Bronchial epithelial cell (primary cell): ENCODE measurements at regions not wholly inside any gene's neighbourhood (a gene's known extent, or its start where the extent isn't known, plus 50 kb on each side); places are given as distances from the start of the nearest gene placed in this dataset.

Experiments
- DNase-seq: peaks from one replicate; pipeline ENCODE4 v3.0.0-alpha.2; 2010; ENCODE audit warnings: low read depth
- FAIRE-seq: peaks from 2 replicates; lab custom pipeline; 2011; peaks lifted over from hg19 to GRCh38; lab: Jason Lieb, UNC
- H3K27me3 ChIP-seq: 2 replicates; pipeline ENCODE4 v1.5.1; 2011; ENCODE audit warnings: low read length; ENCODE audit not compliant: control insufficient read depth, insufficient read depth
- H3K36me3 ChIP-seq: 2 replicates; pipeline ENCODE4 v1.5.1; 2011; ENCODE audit warnings: low read length; ENCODE audit not compliant: control insufficient read depth, insufficient read depth
- H3K4me3 ChIP-seq: 2 replicates; pipeline ENCODE4 v1.5.1; 2011; ENCODE audit warnings: mild to moderate bottlenecking, low read depth, low read length, control low read depth
- TF ChIP-seq, protein P1 (sequence below): IDR thresholded peaks from 2 replicates; pipeline ENCODE4 v1.5.1; 2011; ENCODE audit warnings: mild to moderate bottlenecking, moderate library complexity, low read length, control low read depth, inconsistent platforms; ENCODE audit not compliant: insufficient read depth, severe bottlenecking

DNA sequence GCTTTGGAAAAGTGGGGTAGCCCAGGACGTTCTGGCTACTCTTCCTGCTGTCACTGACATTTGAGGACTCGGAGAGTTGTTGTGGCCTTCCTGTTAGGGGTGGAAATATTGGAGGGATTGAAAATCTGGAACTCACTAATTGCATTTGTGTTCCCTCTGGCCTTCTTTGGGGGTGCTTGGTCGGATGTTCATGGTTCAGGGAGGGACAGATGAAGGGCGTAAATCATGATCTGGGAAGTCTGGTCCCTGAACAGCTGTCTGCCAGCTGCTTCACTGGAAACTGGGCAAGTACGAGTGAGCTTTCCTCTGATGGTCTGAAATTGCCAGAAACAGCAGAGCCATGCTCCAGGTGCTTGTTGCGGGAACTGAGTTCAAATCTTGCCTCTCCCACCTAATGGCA, 327.8 kb upstream of the C2CD4B start:
- Histone ChIP-seq H3K27me3 (no peaks in the 10 kb centered on the region), H3K36me3 (no peaks in the 10 kb centered on the region), H3K4me3 (no peak overlapping the region)
- no peak for DNase-seq
- no peak for FAIRE-seq
- TF ChIP-seq, protein P1, sequence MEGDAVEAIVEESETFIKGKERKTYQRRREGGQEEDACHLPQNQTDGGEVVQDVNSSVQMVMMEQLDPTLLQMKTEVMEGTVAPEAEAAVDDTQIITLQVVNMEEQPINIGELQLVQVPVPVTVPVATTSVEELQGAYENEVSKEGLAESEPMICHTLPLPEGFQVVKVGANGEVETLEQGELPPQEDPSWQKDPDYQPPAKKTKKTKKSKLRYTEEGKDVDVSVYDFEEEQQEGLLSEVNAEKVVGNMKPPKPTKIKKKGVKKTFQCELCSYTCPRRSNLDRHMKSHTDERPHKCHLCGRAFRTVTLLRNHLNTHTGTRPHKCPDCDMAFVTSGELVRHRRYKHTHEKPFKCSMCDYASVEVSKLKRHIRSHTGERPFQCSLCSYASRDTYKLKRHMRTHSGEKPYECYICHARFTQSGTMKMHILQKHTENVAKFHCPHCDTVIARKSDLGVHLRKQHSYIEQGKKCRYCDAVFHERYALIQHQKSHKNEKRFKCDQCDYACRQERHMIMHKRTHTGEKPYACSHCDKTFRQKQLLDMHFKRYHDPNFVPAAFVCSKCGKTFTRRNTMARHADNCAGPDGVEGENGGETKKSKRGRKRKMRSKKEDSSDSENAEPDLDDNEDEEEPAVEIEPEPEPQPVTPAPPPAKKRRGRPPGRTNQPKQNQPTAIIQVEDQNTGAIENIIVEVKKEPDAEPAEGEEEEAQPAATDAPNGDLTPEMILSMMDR = no peak

DNA sequence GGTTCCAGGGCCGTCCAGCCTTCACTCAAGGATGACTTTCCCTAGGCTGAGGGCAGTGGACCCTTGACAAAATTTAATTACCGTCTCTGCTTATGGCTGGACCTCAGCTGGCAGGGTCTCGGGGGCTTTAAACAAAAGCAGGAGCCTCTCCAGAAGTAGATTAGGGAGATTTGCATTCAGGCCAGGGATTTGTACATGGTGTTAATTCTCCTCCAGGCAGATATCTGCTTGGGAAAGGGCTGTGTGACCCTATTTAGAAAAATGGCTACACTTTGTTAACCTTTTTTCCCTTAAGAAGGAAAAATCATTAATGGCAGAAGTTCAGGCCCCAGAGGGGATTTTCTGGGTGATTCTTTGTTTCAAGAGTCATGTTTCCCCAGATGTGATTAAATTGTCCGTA, 329.1 kb upstream of the C2CD4B start:
- DNase-seq = no peak
- TF ChIP-seq, protein P1 = no peak
- no peak for FAIRE-seq
- H3K27me3 ChIP-seq = no peaks in the 10 kb centered on the region
- H3K36me3 ChIP-seq = no peaks in the 10 kb centered on the region
- no peak overlapping the region for H3K4me3 ChIP-seq

DNA sequence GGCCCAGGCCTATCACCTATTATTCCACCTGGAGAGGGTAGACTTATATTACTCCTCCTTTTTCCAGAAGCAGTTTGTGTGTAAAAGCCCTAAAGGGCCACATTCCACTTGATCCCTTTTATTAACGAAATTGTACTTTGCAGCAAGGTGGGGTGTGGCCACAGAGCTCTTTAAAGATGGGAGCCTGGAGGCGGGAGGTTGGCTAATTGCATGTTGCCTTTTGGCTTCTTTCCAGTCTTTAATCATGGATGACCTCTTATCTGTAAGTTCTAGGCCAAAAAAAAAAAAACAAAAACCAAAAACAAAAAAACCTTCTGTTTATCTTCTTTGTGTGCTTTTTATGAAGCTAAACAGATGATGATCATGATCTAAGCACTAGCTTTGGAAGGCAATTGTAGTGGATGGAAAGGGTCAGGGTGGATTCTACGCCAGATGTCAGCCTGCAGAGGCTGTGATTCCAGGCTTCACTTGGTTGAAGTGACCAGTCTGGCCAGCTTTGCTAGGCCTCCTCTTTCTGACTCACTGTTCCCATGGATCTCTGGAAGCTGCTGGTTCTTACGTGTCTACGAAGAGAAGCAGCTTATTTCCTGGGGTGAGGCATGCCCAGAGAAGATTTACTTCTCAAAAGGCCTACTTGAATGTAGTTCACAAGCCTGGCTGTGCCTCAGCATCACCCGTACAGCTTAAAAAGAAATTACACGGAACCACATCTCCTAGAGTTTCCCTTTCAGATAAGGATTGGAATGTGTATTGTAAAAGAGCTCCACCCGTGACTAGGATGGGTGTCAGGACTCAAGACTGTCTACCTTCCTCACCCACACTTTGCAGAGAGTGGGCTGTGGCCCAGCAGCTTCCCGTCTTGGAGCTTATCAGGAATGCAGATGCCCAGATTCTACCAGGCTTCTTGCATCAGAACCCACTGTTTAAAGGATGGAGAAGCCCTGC, 330.9 kb upstream of the C2CD4B start:
- Histone ChIP-seq H3K4me3 (no peak overlapping the region), H3K27me3 (no peaks in the 10 kb centered on the region), H3K36me3 (no peaks in the 10 kb centered on the region)
- FAIRE-seq = peak; percentile 32
- TF ChIP-seq, protein P1 = no peak
- DNase-seq = peak; percentile 68

DNA sequence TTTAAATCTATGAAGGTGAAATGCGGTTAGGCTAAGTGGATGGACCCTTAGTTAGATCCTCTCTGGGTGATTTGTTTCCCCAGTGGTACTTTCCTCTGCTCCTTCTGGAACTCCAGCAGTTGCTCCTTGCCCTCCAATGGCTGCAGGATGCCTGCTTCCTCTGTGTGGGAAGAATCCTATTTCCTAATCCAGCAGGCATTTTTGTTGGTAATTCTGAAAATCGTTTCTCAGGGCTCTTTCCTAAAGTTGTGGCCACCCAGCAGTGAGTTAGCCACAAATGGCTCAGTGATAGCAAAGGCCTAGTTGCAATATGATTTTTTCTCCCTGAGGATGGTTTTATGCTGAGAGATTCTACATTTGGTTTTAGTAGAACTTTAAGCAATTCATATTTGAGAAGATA, 332.3 kb upstream of the C2CD4B start:
- DNase-seq (no peak), FAIRE-seq (no peak)
- no peaks in the 10 kb centered on the region for H3K36me3 ChIP-seq
- H3K27me3 ChIP-seq = no peaks in the 10 kb centered on the region
- no peak overlapping the region for H3K4me3 ChIP-seq
- TF ChIP-seq, protein P1 = no peak

DNA sequence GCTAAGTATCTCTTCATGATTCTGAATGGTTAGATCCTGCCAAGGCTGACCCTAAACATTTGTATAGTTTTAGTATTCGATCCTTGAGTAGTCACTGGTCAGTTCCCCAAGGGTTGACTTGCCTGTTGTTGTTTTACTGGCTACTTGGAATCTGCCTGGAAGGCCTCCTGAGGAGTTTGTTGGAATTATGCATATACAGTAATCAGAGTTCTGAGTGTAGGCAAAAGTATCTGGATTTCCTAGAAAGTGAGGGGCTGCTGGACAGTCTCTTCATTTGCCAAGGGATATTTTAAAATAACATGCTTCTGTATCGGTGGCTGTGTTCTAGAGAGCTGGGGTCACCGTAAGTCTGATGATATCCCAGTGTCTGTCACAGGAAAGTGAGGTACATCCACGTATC, 333.2 kb upstream of the C2CD4B start:
- TF ChIP-seq, protein P1 = no peak
- no peak for FAIRE-seq
- Histone ChIP-seq H3K36me3 (no peaks in the 10 kb centered on the region), H3K27me3 (no peaks in the 10 kb centered on the region), H3K4me3 (no peak overlapping the region)
- no peak for DNase-seq
